ENCODE measurements at regions not wholly inside any gene's neighbourhood (a gene's known extent, or its start where the extent isn't known, plus 50 kb on each side); places are given as distances from the start of the nearest gene placed in this dataset.

GRCh38 chr2:129821445-129821844 lies 158.0 kb upstream of the RAB6C start:
- TF ChIP-seq CTCF (conservative IDR thresholded peaks at IDR 0.05; ENCODE audit: low read depth, low read length) (no peak), EZH2phosphoT487 (IDR thresholded peaks at IDR 0.05; ENCODE audit: borderline replicate concordance, low read length) (no peak), EZH2 (IDR thresholded peaks at IDR 0.05; ENCODE audit: low read length, unreplicated experiment) (no peak)
